WTC11 (cell line): ENCODE measurements at regions not wholly inside any gene's neighbourhood (a gene's known extent, or its start where the extent isn't known, plus 50 kb on each side); places are given as distances from the start of the nearest gene placed in this dataset.

Experiments used
- ATAC-seq: fragments of 200-7000 bp; cut with Tn5 transposase; 2 replicates; pipeline ENCODE4 v1.10.0; 2021; ENCODE audit warnings: mild to moderate bottlenecking, moderate library complexity
- CTCF ChIA-PET: fragments of 300-600 bp; sonication (Branson Sonifier 250); formaldehyde crosslinking; loops from one replicate; lab custom pipeline; 2021; ENCODE audit warnings: antibody characterized with exemption; lab: Charles Lee
- POLR2A ChIA-PET: fragments of 350-600 bp; sonication (Branson Sonifier 250); formaldehyde crosslinking; loops from one replicate; lab custom pipeline; 2021; ENCODE audit warnings: antibody characterized with exemption; lab: Charles Lee
- DNase-seq: peaks from one replicate; pipeline ENCODE4 v3.0.0; 2021; ENCODE audit warnings: low spot score
- H3K27ac Mint-ChIP-seq: 2 replicates; pipeline ENCODE4 v1.8.0; 2021; ENCODE audit warnings: mixed read lengths
- H3K27me3 Mint-ChIP-seq: 2 replicates; pipeline ENCODE4 v1.8.0; 2021; ENCODE audit warnings: low read depth, mild to moderate bottlenecking, moderate library complexity, mixed read lengths
- H3K36me3 Mint-ChIP-seq: 2 replicates; pipeline ENCODE4 v1.8.0; 2021; ENCODE audit warnings: mixed read lengths
- H3K4me1 Mint-ChIP-seq: 2 replicates; pipeline ENCODE4 v1.8.0; 2022; ENCODE audit warnings: mixed read lengths
- H3K4me3 Mint-ChIP-seq: 2 replicates; pipeline ENCODE4 v1.8.0; 2021; ENCODE audit warnings: mild to moderate bottlenecking, moderate library complexity, mixed read lengths
- H3K9me3 Mint-ChIP-seq: 2 replicates; pipeline ENCODE4 v1.8.0; 2021; ENCODE audit warnings: mixed read lengths
- ATF1 ChIP-seq: sonication (generic); formaldehyde crosslinking; IDR thresholded peaks from 2 replicates; pipeline ENCODE4 v1.8.1; 2023; ENCODE audit warnings: mild to moderate bottlenecking, moderate library complexity, missing genetic modification reagents
- EMX1 ChIP-seq: fragments of 250-450 bp; sonication (Bioruptor Pico); IDR thresholded peaks from 2 replicates; pipeline ENCODE4 v1.8.0; 2021; ENCODE audit warnings: mild to moderate bottlenecking
- ESRRA ChIP-seq: sonication (generic); formaldehyde crosslinking; IDR thresholded peaks from 2 replicates; pipeline ENCODE4 v1.8.1; 2022; ENCODE audit warnings: mild to moderate bottlenecking, missing genetic modification reagents, borderline replicate concordance
- GABPB1 ChIP-seq: sonication (generic); formaldehyde crosslinking; IDR thresholded peaks from 2 replicates; pipeline ENCODE4 v1.8.1; 2023; ENCODE audit warnings: mild to moderate bottlenecking, missing genetic modification reagents
- IRF2 ChIP-seq: sonication (generic); formaldehyde crosslinking; IDR thresholded peaks from 2 replicates; pipeline ENCODE4 v1.8.0; 2022; ENCODE audit warnings: low read depth, missing genetic modification reagents, borderline replicate concordance
- NFE2L1 ChIP-seq: sonication (generic); formaldehyde crosslinking; IDR thresholded peaks from 2 replicates; pipeline ENCODE4 v1.8.1; 2023; ENCODE audit warnings: missing genetic modification reagents
- RORB ChIP-seq: fragments of 250-450 bp; sonication (Bioruptor Pico); IDR thresholded peaks from 2 replicates; pipeline ENCODE4 v1.9.0; 2021; ENCODE audit warnings: mild to moderate bottlenecking
- TCF7 ChIP-seq: sonication (generic); formaldehyde crosslinking; IDR thresholded peaks from 2 replicates; pipeline ENCODE4 v1.8.0; 2022; ENCODE audit warnings: mild to moderate bottlenecking, low read depth, missing genetic modification reagents, moderate library complexity
- ZNF219 ChIP-seq: sonication (generic); formaldehyde crosslinking; IDR thresholded peaks from 2 replicates; pipeline ENCODE4 v1.8.0; 2023; ENCODE audit warnings: missing genetic modification reagents, mild to moderate bottlenecking, borderline replicate concordance
- TF ChIP-seq, protein P1 (sequence below): fragments of 250-450 bp; sonication (Bioruptor Pico); IDR thresholded peaks from 2 replicates; pipeline ENCODE4 v1.9.0; 2021; ENCODE audit warnings: mild to moderate bottlenecking, borderline replicate concordance
- TF ChIP-seq, protein P2 (sequence below): sonication (generic); formaldehyde crosslinking; IDR thresholded peaks from 2 replicates; pipeline ENCODE4 v1.8.1; 2023; ENCODE audit warnings: mild to moderate bottlenecking, missing genetic modification reagents, moderate library complexity
- TF ChIP-seq, protein P3 (sequence below): fragments of 200-600 bp; IDR thresholded peaks from 2 replicates; pipeline ENCODE4 v1.8.0; 2022; ENCODE audit warnings: antibody characterized with exemption
- TF ChIP-seq, protein P4 (sequence below): sonication (generic); formaldehyde crosslinking; IDR thresholded peaks from 2 replicates; pipeline ENCODE4 v1.8.1; 2023; ENCODE audit warnings: mild to moderate bottlenecking, missing genetic modification reagents
- TF ChIP-seq, protein P5 (sequence below): sonication (generic); formaldehyde crosslinking; IDR thresholded peaks from 2 replicates; pipeline ENCODE4 v1.8.1; 2022; ENCODE audit warnings: mild to moderate bottlenecking, moderate library complexity, missing genetic modification reagents
- TF ChIP-seq, protein P6 (sequence below): fragments of 250-450 bp; sonication (Bioruptor Pico); IDR thresholded peaks from 2 replicates; pipeline ENCODE4 v1.8.0; 2021; ENCODE audit warnings: mild to moderate bottlenecking

DNA sequence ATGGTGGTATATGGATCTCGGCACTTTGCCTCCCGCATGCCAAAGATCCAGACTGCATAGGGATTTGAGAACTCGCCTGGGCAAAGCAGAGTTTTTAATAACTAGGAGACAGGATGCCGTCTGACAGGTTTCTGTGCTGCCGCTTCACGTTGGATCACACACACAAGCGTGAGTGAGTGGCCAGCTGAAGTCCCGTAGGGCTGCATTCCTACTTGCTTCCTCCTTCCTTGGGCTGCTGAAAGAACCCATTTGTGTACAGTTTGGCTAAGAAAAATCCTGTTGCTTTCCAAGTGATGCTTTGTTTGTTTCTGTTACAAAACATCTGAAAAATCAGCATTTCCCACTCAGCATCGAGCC lies 604.3 kb upstream of the CFAP20DC start:
- CTCF ChIA-PET, result no interaction called here
- ATAC-seq, result no peak
- TF ChIP-seq NFE2L1 (CRISPR knock-in tag) (no peak), GABPB1 (no peak), EMX1 (no peak), TCF7 (CRISPR knock-in tag) (no peak), RORB (no peak), ESRRA (no peak), IRF2 (CRISPR knock-in tag) (no peak), ATF1 (CRISPR knock-in tag) (no peak), ZNF219 (no peak)
- TF ChIP-seq, protein P1, sequence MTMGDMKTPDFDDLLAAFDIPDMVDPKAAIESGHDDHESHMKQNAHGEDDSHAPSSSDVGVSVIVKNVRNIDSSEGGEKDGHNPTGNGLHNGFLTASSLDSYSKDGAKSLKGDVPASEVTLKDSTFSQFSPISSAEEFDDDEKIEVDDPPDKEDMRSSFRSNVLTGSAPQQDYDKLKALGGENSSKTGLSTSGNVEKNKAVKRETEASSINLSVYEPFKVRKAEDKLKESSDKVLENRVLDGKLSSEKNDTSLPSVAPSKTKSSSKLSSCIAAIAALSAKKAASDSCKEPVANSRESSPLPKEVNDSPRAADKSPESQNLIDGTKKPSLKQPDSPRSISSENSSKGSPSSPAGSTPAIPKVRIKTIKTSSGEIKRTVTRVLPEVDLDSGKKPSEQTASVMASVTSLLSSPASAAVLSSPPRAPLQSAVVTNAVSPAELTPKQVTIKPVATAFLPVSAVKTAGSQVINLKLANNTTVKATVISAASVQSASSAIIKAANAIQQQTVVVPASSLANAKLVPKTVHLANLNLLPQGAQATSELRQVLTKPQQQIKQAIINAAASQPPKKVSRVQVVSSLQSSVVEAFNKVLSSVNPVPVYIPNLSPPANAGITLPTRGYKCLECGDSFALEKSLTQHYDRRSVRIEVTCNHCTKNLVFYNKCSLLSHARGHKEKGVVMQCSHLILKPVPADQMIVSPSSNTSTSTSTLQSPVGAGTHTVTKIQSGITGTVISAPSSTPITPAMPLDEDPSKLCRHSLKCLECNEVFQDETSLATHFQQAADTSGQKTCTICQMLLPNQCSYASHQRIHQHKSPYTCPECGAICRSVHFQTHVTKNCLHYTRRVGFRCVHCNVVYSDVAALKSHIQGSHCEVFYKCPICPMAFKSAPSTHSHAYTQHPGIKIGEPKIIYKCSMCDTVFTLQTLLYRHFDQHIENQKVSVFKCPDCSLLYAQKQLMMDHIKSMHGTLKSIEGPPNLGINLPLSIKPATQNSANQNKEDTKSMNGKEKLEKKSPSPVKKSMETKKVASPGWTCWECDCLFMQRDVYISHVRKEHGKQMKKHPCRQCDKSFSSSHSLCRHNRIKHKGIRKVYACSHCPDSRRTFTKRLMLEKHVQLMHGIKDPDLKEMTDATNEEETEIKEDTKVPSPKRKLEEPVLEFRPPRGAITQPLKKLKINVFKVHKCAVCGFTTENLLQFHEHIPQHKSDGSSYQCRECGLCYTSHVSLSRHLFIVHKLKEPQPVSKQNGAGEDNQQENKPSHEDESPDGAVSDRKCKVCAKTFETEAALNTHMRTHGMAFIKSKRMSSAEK (CRISPR knock-in tag), result no peak
- TF ChIP-seq, protein P2, sequence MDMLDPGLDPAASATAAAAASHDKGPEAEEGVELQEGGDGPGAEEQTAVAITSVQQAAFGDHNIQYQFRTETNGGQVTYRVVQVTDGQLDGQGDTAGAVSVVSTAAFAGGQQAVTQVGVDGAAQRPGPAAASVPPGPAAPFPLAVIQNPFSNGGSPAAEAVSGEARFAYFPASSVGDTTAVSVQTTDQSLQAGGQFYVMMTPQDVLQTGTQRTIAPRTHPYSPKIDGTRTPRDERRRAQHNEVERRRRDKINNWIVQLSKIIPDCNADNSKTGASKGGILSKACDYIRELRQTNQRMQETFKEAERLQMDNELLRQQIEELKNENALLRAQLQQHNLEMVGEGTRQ (CRISPR knock-in tag), result no peak
- TF ChIP-seq, protein P3, sequence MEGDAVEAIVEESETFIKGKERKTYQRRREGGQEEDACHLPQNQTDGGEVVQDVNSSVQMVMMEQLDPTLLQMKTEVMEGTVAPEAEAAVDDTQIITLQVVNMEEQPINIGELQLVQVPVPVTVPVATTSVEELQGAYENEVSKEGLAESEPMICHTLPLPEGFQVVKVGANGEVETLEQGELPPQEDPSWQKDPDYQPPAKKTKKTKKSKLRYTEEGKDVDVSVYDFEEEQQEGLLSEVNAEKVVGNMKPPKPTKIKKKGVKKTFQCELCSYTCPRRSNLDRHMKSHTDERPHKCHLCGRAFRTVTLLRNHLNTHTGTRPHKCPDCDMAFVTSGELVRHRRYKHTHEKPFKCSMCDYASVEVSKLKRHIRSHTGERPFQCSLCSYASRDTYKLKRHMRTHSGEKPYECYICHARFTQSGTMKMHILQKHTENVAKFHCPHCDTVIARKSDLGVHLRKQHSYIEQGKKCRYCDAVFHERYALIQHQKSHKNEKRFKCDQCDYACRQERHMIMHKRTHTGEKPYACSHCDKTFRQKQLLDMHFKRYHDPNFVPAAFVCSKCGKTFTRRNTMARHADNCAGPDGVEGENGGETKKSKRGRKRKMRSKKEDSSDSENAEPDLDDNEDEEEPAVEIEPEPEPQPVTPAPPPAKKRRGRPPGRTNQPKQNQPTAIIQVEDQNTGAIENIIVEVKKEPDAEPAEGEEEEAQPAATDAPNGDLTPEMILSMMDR, result no peak
- TF ChIP-seq, protein P4, sequence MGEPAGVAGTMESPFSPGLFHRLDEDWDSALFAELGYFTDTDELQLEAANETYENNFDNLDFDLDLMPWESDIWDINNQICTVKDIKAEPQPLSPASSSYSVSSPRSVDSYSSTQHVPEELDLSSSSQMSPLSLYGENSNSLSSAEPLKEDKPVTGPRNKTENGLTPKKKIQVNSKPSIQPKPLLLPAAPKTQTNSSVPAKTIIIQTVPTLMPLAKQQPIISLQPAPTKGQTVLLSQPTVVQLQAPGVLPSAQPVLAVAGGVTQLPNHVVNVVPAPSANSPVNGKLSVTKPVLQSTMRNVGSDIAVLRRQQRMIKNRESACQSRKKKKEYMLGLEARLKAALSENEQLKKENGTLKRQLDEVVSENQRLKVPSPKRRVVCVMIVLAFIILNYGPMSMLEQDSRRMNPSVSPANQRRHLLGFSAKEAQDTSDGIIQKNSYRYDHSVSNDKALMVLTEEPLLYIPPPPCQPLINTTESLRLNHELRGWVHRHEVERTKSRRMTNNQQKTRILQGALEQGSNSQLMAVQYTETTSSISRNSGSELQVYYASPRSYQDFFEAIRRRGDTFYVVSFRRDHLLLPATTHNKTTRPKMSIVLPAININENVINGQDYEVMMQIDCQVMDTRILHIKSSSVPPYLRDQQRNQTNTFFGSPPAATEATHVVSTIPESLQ (CRISPR knock-in tag), result no peak
- TF ChIP-seq, protein P5, sequence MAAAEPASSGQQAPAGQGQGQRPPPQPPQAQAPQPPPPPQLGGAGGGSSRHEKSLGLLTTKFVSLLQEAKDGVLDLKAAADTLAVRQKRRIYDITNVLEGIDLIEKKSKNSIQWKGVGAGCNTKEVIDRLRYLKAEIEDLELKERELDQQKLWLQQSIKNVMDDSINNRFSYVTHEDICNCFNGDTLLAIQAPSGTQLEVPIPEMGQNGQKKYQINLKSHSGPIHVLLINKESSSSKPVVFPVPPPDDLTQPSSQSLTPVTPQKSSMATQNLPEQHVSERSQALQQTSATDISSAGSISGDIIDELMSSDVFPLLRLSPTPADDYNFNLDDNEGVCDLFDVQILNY, result no peak
- TF ChIP-seq, protein P6, sequence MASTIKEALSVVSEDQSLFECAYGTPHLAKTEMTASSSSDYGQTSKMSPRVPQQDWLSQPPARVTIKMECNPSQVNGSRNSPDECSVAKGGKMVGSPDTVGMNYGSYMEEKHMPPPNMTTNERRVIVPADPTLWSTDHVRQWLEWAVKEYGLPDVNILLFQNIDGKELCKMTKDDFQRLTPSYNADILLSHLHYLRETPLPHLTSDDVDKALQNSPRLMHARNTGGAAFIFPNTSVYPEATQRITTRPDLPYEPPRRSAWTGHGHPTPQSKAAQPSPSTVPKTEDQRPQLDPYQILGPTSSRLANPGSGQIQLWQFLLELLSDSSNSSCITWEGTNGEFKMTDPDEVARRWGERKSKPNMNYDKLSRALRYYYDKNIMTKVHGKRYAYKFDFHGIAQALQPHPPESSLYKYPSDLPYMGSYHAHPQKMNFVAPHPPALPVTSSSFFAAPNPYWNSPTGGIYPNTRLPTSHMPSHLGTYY (CRISPR knock-in tag), result no peak

More for the DNA sequence above, 604.3 kb upstream of the CFAP20DC start:
- Mint-ChIP-seq H3K27ac (no peak overlapping the region), H3K4me3 (no peak overlapping the region), H3K9me3 (peaks cover 27% of the 10 kb centered on the region), H3K4me1 (peaks cover 3% of the 10 kb centered on the region), H3K36me3 (peaks cover 4% of the 10 kb centered on the region), H3K27me3 (peaks cover 5% of the 10 kb centered on the region; the same call in 1 of the 2 replicates)
- no peak for DNase-seq
- POLR2A ChIA-PET, result no interaction called here
